AG04449 (cell line): ENCODE measurements at regions not wholly inside any gene's neighbourhood (a gene's known extent, or its start where the extent isn't known, plus 50 kb on each side); places are given as distances from the start of the nearest gene placed in this dataset.

ENCODE experiments used
- CTCF ChIA-PET: fragments of 350-600 bp; formaldehyde crosslinking; extraction: SDS; loops from one replicate; lab custom pipeline; 2021; ENCODE audit warnings: antibody characterized with exemption; lab: Yijun Ruan, JAX
- POLR2A ChIA-PET: fragments of 400-600, 350-600 bp; formaldehyde crosslinking; extraction: SDS; loops from one replicate; lab custom pipeline; 2020; ENCODE audit warnings: antibody characterized with exemption, inconsistent platforms; lab: Yijun Ruan, JAX
- DNase-seq: peaks from one replicate; pipeline ENCODE4 v3.0.0-alpha.2; 2010; ENCODE audit warnings: low read depth, low spot score
- H3K4me3 ChIP-seq: 2 replicates; pipeline ENCODE4 v1.5.1; 2011; ENCODE audit warnings: low read depth, mild to moderate bottlenecking, control low read depth, low read length
- TF ChIP-seq, protein P1 (sequence below): IDR thresholded peaks from one replicate; pipeline ENCODE4 v1.5.1; 2011; ENCODE audit warnings: mild to moderate bottlenecking, moderate library complexity, low read length, control low read depth, inconsistent platforms; ENCODE audit not compliant: insufficient read depth; ENCODE audit errors: missing control alignments

DNA sequence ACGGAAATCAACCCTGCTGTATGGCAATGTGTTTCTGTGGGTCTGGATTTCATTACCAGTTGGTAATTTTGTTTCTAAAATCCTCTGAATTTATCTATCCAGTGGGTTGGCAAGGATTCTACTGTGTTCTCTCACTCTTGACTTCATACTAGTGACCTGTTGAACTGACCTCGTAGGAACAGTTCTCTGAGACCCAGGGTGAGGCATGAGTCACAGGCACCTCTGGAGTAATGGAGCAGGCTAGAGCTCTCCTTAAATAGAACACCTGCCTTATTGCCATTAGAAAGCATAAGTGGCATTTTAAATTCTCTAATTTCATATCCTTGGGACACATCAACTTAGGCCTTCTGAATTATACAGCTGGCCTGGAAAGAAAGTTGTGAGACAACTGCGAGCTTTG, 258.3 kb upstream of the NAV3 start:
- CTCF ChIA-PET: interaction anchor here (1.1 kb wide), 1 partner anchor 8 kb away, joined by 3 read pairs; no protein-coding TSS in a partner anchor

DNA sequence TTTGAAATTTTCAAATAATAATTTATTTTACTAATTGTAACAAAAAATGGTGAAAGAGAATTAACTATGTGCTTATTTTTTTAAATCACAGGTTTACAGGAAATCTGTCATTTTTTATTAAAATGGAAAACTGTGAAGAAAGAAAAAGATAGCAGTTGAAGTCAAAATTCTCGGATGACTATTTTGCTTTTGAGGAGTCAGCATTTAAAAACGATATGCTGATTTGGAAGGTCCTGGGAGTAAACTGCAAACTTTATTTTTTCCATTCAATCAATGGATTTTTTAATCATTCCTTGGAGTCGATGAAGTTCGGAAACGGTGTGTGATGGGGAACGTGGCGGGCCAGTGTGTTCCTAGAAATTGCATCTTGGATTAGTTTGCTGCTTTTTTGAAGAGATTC, 258.9 kb upstream of the NAV3 start:
- TF ChIP-seq, protein P1, sequence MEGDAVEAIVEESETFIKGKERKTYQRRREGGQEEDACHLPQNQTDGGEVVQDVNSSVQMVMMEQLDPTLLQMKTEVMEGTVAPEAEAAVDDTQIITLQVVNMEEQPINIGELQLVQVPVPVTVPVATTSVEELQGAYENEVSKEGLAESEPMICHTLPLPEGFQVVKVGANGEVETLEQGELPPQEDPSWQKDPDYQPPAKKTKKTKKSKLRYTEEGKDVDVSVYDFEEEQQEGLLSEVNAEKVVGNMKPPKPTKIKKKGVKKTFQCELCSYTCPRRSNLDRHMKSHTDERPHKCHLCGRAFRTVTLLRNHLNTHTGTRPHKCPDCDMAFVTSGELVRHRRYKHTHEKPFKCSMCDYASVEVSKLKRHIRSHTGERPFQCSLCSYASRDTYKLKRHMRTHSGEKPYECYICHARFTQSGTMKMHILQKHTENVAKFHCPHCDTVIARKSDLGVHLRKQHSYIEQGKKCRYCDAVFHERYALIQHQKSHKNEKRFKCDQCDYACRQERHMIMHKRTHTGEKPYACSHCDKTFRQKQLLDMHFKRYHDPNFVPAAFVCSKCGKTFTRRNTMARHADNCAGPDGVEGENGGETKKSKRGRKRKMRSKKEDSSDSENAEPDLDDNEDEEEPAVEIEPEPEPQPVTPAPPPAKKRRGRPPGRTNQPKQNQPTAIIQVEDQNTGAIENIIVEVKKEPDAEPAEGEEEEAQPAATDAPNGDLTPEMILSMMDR: no peak
- ChIA-PET CTCF (no interaction called here), POLR2A (no interaction called here)
- no peak overlapping the region for H3K4me3 ChIP-seq
- no peak for DNase-seq

More for the DNA sequence above, 258.3 kb upstream of the NAV3 start:
- TF ChIP-seq, protein P1: no peak
- no peak for DNase-seq
- H3K4me3 ChIP-seq: no peak overlapping the region
- POLR2A ChIA-PET: no interaction called here

DNA sequence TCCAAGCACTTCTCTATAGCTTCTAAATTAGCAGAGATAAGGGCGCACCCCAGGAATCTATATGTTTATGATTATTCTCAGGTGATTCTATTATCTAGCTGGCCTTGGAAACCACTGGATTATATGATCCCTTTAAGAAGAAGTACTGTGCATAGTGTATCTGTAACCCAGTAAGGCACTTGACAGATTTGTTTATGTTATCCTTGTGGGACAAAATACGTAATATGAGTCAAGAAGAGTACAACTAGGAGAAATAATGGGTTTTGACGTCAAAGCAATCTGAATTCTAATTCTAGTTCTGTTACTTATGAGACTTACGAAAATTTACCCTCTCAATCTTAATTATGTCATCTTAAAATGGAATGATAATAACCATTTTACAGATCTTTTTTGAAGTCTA, 259.6 kb upstream of the NAV3 start:
- POLR2A ChIA-PET: no interaction called here
- TF ChIP-seq, protein P1: no peak
- CTCF ChIA-PET: no interaction called here
- H3K4me3 ChIP-seq: no peak overlapping the region
- DNase-seq: no peak

GRCh38 chr12:77569876-77570275, 260.8 kb upstream of the NAV3 start:
- POLR2A ChIA-PET: no interaction called here
- no peak for DNase-seq
- no peak overlapping the region for H3K4me3 ChIP-seq
- CTCF ChIA-PET: no interaction called here
- TF ChIP-seq, protein P1: no peak

GRCh38 chr12:77560714-77561113, 270.0 kb upstream of the NAV3 start:
- DNase-seq: no peak
- no peak overlapping the region for H3K4me3 ChIP-seq
- CTCF ChIA-PET: no interaction called here
- POLR2A ChIA-PET: no interaction called here
- TF ChIP-seq, protein P1: no peak

GRCh38 chr12:77559400-77560074, 271.2 kb upstream of the NAV3 start:
- ChIA-PET CTCF (no interaction called here), POLR2A (no interaction called here)
- no peak overlapping the region for H3K4me3 ChIP-seq
- TF ChIP-seq, protein P1: no peak
- no peak for DNase-seq
